AG04450 (cell line): ENCODE measurements at regions not wholly inside any gene's neighbourhood (a gene's known extent, or its start where the extent isn't known, plus 50 kb on each side); places are given as distances from the start of the nearest gene placed in this dataset.

Experiments
- CTCF ChIA-PET: fragments of 300-600, 350-600 bp; formaldehyde crosslinking; extraction: SDS; loops from one replicate; lab custom pipeline; 2022; ENCODE audit warnings: antibody characterized with exemption, inconsistent platforms; lab: Charles Lee
- POLR2A ChIA-PET: fragments of 350-600 bp; formaldehyde crosslinking; extraction: SDS; loops from one replicate; lab custom pipeline; 2021; ENCODE audit warnings: antibody characterized with exemption, inconsistent platforms; lab: Yijun Ruan, JAX
- DNase-seq: peaks from one replicate; pipeline ENCODE4 v3.0.0-alpha.2; 2011; ENCODE audit warnings: low read depth, low spot score
- H3K27ac ChIP-seq: one replicate; pipeline ENCODE4 v1.5.1; 2012; ENCODE audit warnings: low read depth, low read length, control low read depth
- H3K27me3 ChIP-seq: one replicate; pipeline ENCODE4 v1.6.0; 2012; ENCODE audit warnings: low read length; ENCODE audit not compliant: control insufficient read depth, insufficient read depth
- H3K4me3 ChIP-seq: 2 replicates; pipeline ENCODE4 v1.5.1; 2011; ENCODE audit warnings: mild to moderate bottlenecking, low read depth, low read length, control low read depth
- H3K9me3 ChIP-seq: 2 replicates; pipeline ENCODE4 v1.5.1; 2012; ENCODE audit warnings: low read length; ENCODE audit not compliant: control insufficient read depth, insufficient read depth
- CTCF ChIP-seq: IDR thresholded peaks from 2 replicates; pipeline ENCODE4 v1.5.1; 2011; ENCODE audit warnings: low read depth, low read length, control low read depth, inconsistent platforms

- H3K9me3 ChIP-seq, result peaks cover 2% of the 10 kb centered on the region
- H3K27ac ChIP-seq, result no peak overlapping the region
- ChIA-PET POLR2A (no interaction called here), CTCF (no interaction called here)
- no peaks in the 10 kb centered on the region for H3K27me3 ChIP-seq
- DNase-seq, result no peak
- no peak for TF ChIP-seq CTCF
- no peak overlapping the region for H3K4me3 ChIP-seq
Measured at GRCh38 chr14:40838601-40839000, 768.1 kb upstream of the LRFN5 start.

GRCh38 chr14:40806471-40806870, 800.2 kb upstream of the LRFN5 start:
- H3K9me3 ChIP-seq, result peaks cover 5% of the 10 kb centered on the region; the same call in 1 of the 2 replicates
- TF ChIP-seq CTCF, result no peak
- POLR2A ChIA-PET, result no interaction called here
- no peak for DNase-seq
- H3K27me3 ChIP-seq, result no peaks in the 10 kb centered on the region
- CTCF ChIA-PET, result no interaction called here
- H3K4me3 ChIP-seq, result no peak overlapping the region
- no peak overlapping the region for H3K27ac ChIP-seq

- DNase-seq, result no peak
- peaks cover 14% of the 10 kb centered on the region for H3K9me3 ChIP-seq
- no peaks in the 10 kb centered on the region for H3K27me3 ChIP-seq
- H3K4me3 ChIP-seq, result no peak overlapping the region
- TF ChIP-seq CTCF, result no peak
- no peak overlapping the region for H3K27ac ChIP-seq
- ChIA-PET POLR2A (no interaction called here), CTCF (no interaction called here)
Measured at GRCh38 chr14:40796168-40796567, 810.5 kb upstream of the LRFN5 start.

DNA sequence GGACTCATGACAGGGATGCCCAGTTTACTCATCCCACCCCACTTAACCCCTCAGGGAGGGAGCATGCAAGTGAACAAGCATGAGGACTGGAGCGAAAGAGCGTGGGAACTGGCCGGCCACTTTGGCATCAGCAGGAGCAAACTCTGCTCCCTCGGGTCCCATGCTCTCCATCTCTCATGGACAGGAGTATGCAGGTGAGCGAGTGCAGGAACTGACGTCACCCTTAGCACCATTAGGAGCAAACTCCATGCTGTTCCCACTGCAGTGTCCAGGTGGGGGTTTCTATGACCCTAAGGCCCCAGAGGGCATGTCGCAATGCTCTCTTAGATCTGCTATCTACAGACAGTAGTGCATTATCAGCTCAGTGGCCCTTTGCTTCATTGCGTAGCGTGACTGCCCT, 821.8 kb upstream of the LRFN5 start:
- Histone ChIP-seq H3K9me3 (peaks cover 5% of the 10 kb centered on the region), H3K27me3 (no peaks in the 10 kb centered on the region), H3K4me3 (no peak overlapping the region), H3K27ac (no peak overlapping the region)
- no peak for DNase-seq
- POLR2A ChIA-PET, result no interaction called here
- TF ChIP-seq CTCF, result no peak
- CTCF ChIA-PET, result no interaction called here

GRCh38 chr14:40762685-40763084, 844.0 kb upstream of the LRFN5 start:
- no peaks in the 10 kb centered on the region; the same call in 1 of the 2 replicates for H3K9me3 ChIP-seq
- CTCF ChIA-PET, result no interaction called here
- no peak for DNase-seq
- TF ChIP-seq CTCF, result no peak
- no peak overlapping the region for H3K27ac ChIP-seq
- H3K27me3 ChIP-seq, result no peaks in the 10 kb centered on the region
- no peak overlapping the region for H3K4me3 ChIP-seq
- POLR2A ChIA-PET, result no interaction called here
